ENCODE measurements at regions not wholly inside any gene's neighbourhood (a gene's known extent, or its start where the extent isn't known, plus 50 kb on each side); places are given as distances from the start of the nearest gene placed in this dataset.

GRCh38 chr12:30063435-30063945 lies 279.7 kb upstream of the TMTC1 start:
- H3K36me3 ChIP-seq, result no peaks in the 10 kb centered on the region
- no peak for ATAC-seq
- intact Hi-C loops (cut with DNase I), result no loop called here

GRCh38 chr12:30048371-30048770 lies 264.6 kb upstream of the TMTC1 start:
- 43 to 54% methylated on average over 2 of the region's 2 CpGs for WGBS, 2 donors
- DNase-seq, result no peak
- Histone ChIP-seq H3K27me3 (no peaks in the 10 kb centered on the region), H3K36me3 (no peaks in the 10 kb centered on the region), H3K9me3 (no peaks in the 10 kb centered on the region), H3K27ac (no peak overlapping the region), H3K4me3 (no peak overlapping the region), H3K4me1 (no peaks in the 10 kb centered on the region)
- intact Hi-C loops (cut with DNase I), result no loop called here
- no peak for TF ChIP-seq CTCF (IDR thresholded peaks at IDR 0.05)
- no peak for ATAC-seq
- FAIRE-seq, result no peak

More at GRCh38 chr12:30063435-30063945, 279.7 kb upstream of the TMTC1 start:
- H3K27ac ChIP-seq, result no peak overlapping the region
- no peak overlapping the region for H3K4me3 ChIP-seq
- DNase-seq (no peak), FAIRE-seq (peak; percentile 9)
- H3K4me1 ChIP-seq, result no peaks in the 10 kb centered on the region
- no peaks in the 10 kb centered on the region for H3K27me3 ChIP-seq
- no peaks in the 10 kb centered on the region for H3K9me3 ChIP-seq
- TF ChIP-seq CTCF (IDR thresholded peaks at IDR 0.05), result no peak

- H3K4me1 ChIP-seq, result no peaks in the 10 kb centered on the region
- TF ChIP-seq CTCF (IDR thresholded peaks at IDR 0.05), result no peak
- no peaks in the 10 kb centered on the region for H3K9me3 ChIP-seq
- WGBS, 2 donors, result 57 to 59% methylated on average over 5 of the region's 5 CpGs
- ATAC-seq (no peak), DNase-seq (no peak), FAIRE-seq (no peak)
- H3K4me3 ChIP-seq, result no peak overlapping the region
- no peaks in the 10 kb centered on the region for H3K36me3 ChIP-seq
- H3K27ac ChIP-seq, result no peak overlapping the region
- intact Hi-C loops (cut with DNase I), result no loop called here
- H3K27me3 ChIP-seq, result no peaks in the 10 kb centered on the region
Observed at GRCh38 chr12:30047516-30048254, 263.9 kb upstream of the TMTC1 start.

- Histone ChIP-seq H3K4me1 (no peaks in the 10 kb centered on the region), H3K4me3 (no peak overlapping the region), H3K9me3 (no peaks in the 10 kb centered on the region), H3K36me3 (no peaks in the 10 kb centered on the region), H3K27me3 (no peaks in the 10 kb centered on the region), H3K27ac (no peak overlapping the region)
- ATAC-seq (no peak), FAIRE-seq (no peak), DNase-seq (no peak)
- 58 to 61% methylated on average over 2 of the region's 2 CpGs for WGBS, 2 donors
- TF ChIP-seq CTCF (IDR thresholded peaks at IDR 0.05), result no peak
- intact Hi-C loops (cut with DNase I), result no loop called here
Observed at GRCh38 chr12:30046376-30046775, 262.6 kb upstream of the TMTC1 start.

- ATAC-seq (no peak), DNase-seq (no peak), FAIRE-seq (no peak)
- WGBS, 2 donors, result 28 to 58% methylated on average over 1 of the region's 1 CpG
- Histone ChIP-seq H3K4me3 (no peak overlapping the region), H3K36me3 (no peaks in the 10 kb centered on the region), H3K4me1 (no peaks in the 10 kb centered on the region), H3K9me3 (no peaks in the 10 kb centered on the region), H3K27ac (no peak overlapping the region), H3K27me3 (no peaks in the 10 kb centered on the region)
- no peak for TF ChIP-seq CTCF (IDR thresholded peaks at IDR 0.05)
- intact Hi-C loops (cut with DNase I), result no loop called here
Observed at GRCh38 chr12:30045171-30045570, 261.4 kb upstream of the TMTC1 start.
